GM19438 (cell line): ENCODE measurements at regions not wholly inside any gene's neighbourhood (a gene's known extent, or its start where the extent isn't known, plus 50 kb on each side); places are given as distances from the start of the nearest gene placed in this dataset.
"Not testable (repeated sequence)": the region's sequence is repeated elsewhere in the genome, so short reads cannot be mapped to it uniquely, and the experiment has no call there.

ENCODE experiments used
- ATAC-seq: cut with Tn5 transposase; IDR thresholded peaks from one replicate; pipeline ENCODE4 v1.9.1; 2021; ENCODE audit warnings: low read depth; ENCODE audit not compliant: unreplicated experiment

DNA sequence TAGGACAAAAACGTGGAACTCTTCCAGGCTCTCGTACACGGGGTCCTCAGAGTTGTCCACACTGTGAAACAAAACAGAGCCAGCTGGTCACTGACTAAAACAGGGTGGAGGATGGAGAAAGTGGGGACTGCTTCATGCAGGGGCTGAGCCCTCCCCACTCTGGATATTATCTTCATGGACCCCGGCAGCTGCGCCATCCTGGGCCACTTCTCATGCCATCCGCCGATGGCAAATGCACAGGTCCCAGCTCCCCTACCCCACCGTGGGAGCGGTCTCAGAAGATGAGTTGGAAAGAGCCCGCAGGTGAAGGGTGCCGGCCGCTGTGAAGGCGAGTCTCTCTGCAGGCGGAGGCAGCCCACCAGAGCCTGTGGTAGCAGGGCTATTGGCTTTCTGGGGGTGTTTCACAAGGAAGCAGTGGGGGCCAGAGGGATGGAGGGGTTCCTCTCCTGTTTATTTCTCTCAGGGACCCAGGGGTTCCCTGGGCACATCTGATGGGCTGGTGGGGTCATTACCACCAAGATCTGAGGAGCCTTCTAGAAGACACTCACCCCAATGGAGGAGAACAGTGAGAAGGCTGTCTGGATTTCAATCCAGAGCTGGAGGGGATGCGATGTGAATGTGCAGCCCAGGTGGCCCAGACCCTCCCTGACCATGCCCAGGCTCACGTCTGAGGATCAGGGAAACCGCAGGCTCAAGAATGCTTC lies 177.3 kb downstream of the KLF13 start:
- no peak for ATAC-seq

DNA sequence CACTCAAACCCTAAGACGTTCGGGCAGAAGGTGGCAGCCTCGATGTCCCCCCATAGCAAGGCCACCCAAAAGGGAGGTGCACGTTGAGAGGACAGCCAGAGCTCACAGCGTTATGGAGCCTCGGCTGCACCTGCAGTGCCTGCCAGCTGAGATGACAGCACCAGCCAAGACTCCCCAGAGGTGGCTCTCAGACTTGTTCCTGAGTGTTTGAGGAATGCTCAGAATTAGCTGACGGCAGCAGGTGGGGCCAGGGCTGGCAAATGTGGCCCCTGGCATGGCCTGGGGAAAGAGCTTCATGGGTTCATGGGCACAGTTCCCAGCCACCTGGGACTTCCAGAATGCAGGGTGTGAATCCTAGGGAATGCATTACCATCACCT lies 177.8 kb downstream of the KLF13 start:
- no peak for ATAC-seq

DNA sequence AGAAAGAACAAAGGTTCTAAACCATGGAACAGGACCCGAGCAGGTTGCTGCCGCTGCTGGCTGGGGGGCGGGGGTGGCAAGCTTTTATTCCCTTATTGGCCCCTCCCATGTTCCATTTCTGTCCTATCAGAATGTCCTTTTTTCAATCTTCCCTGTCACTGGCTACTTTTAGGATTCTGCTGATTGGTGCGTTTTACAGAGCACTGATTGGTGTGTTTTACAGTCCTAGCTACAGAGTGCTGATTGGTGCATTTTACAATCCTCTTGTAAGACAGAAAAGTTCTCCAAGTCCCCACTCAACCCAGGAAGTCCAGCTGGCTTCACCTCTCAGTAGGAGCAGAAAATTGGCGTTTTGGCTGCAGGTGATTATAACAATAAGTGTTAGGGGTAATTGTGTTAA lies 180.9 kb downstream of the KLF13 start:
- ATAC-seq = not testable (repeated sequence)

DNA sequence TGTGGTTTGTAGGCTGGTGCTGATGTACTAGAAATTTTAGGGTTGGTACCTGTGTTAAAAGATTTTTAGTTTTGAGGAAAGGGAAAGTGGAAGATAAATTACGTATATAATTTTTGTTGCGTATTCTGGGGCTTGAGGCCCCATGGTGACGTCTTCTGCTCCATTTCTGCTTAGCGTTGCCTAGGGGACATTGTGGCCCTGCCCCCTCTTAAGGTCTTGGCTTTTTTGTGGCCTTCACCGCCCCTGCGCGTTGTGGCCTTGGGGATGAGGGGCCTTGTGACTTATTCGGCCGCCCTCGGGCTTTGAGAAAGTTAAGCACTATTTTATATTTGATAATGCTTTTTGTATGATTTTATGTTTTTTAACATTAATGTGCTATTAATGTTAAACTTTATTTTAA lies 182.0 kb downstream of the KLF13 start:
- no peak for ATAC-seq

DNA sequence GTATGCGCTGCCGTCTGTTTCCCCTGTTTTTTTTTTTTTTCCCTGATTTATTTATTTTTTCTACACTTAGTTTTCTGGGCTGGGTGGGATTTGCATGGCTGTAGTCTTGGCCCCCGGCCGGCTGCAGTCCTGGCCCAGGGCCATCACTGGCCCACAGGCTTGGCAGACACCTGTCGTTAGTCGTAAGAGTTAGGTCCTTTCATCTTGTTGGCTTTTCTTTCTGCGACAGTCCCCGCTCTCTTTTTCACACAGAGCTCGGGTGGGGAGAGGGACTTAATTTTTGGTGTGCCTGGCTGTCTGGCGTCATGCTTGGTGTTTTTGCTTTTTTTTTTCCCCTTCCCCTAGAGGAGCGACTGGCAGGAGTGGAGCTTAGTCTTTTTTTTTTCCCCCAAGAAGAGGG lies 183.4 kb downstream of the KLF13 start:
- no peak for ATAC-seq

DNA sequence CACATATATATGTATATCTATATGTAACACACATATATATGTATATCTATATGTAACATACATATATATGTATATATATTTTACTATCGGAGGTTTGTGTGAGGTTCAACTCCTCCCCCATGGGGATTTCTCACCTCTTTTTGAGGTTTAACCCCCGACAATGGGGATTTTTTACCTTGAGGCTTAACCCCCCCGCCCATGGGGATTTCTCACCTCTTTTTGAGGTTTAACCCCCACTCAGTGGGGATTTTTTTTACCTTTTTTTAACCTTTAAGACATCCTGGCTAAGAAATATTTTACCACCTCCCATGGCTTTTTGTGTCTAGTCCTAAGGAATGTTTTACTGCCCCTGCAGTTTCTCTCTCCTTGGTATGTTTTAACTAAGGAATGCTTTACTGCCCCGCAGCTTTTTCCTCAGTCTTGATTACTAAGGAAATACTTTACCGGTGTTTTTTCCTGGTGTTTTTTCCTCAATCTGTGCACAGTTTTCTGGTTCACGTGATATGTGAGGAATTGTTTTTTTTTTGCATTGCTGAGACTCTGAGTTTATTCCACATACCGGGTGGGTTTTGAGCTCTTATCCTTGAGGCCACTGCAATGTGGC lies 185.2 kb downstream of the KLF13 start:
- ATAC-seq = no peak

DNA sequence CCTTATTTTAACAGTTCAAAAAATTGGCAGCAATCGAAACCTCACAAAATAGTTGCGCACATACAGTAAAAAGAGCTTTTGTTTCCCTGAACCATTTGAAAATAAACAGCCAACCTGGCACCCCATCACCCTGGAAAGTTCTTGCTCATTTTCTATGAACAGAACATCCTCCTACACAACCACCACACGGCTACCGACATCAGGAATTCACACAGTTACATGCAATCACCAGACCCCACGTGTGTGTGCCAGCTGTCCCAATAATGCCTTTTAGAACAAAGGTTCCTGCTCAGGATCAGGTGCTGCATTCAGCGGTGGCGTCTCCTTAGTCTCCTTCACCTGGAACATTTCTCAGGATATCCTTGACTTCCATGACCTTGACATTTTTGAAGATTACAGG lies 186.5 kb downstream of the KLF13 start:
- ATAC-seq = no peak

DNA sequence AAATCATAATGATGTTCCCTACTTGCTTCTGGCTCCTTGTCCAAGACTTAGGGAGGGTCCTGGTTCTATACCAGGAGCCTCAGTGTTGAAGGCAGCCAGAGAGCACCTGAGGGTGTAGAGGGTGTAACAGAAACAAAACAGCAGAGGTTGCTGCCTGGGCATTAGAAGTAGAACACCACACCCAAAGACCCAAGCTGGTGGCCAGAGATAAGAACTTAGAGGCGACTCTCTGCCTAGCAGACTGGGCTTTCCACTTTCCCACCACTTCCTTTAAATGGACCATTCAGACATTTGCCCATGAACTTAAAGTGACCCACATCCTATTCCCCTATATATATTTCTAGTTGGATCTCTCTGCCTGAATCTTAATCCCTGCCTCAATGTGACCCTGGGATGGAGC lies 189.8 kb downstream of the KLF13 start:
- no peak for ATAC-seq

DNA sequence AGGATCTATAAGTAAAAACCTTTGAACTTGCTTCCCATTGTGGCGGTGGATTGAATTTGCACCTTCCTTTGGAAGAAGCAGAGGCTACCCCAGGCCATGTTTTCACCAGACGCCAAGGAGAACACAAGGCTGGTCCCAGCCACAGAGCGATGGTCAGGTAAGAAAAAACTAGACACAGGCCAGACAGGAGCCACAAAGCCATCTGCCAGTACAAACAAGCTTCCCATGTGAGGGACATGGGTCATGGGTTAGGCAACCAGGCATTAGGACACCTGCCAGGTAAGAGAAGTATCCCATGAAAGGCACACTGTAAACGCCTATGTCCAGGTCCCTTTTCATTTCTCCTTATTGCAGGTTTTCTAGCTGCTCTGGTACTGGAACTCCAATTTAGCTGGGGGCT lies 190.2 kb downstream of the KLF13 start:
- no peak for ATAC-seq

DNA sequence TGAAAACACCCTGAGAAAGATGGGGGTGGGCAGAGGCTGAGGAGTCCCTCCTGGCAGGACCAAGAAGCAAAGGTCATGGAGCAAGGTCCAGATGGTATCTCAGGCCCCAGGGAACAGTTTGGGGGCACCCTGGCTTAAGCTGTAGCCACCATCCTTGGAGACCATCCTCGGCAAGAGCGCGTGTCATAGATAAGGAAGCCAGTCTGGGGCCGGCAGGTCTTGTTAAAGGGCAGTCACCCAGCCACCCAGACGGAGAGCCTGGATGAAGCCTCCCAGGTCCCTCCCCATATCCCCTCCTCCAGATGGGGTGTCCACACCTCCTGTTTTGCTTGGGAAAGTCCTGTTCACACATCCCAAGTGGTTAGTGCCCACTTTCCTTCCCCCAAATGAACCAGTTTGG lies 191.1 kb downstream of the KLF13 start:
- ATAC-seq = no peak

DNA sequence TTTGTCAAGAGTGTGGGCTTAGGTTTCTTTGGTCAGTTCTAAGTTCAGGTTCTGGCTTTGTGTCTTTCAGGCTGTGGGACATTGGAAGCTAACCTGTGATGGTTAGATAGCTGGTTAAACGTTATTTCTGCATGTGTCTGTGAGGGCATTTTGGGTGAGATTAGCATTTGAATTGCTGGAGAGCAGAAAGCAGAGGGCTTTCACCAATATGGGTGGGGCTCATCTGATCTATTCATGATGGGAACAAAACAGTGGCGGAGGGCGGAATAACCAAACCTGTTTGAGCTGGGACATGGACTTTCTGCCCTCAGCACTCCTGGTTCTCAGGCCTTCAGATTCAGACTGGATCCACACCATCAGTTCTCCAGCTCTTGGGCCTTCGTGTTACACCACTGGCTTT lies 195.4 kb downstream of the KLF13 start:
- no peak for ATAC-seq

DNA sequence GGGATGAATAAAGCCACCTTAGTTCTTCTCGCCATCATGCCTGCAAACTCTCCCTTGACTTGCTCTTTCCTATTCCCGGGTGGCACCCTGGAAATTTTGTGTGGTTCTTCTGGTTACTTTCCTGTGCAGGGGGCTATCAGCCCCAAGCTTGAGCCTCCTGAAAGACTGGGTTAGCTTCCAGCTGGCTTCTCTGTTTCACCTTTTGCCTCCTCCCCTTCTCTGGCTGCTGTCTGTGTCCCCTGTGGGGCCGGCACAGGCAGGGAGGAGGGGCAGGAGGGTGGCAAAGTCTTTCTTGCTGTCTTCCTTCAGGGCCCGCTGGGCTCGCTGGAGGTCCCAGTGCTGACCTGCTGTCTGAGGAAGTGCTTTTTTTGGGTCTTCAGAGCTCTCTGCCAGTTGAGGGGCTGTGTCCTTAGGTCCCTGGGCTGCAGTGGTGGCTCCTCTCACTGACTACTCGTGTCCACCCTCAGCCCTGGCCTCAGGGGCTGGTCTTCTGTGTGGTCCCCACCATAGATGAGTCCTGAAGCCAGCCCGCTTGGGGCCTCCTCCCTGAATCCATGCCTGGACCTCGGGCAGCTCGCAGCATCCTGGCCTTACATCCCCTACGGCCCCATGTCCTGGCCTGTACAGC lies 196.5 kb downstream of the KLF13 start:
- ATAC-seq = no peak

DNA sequence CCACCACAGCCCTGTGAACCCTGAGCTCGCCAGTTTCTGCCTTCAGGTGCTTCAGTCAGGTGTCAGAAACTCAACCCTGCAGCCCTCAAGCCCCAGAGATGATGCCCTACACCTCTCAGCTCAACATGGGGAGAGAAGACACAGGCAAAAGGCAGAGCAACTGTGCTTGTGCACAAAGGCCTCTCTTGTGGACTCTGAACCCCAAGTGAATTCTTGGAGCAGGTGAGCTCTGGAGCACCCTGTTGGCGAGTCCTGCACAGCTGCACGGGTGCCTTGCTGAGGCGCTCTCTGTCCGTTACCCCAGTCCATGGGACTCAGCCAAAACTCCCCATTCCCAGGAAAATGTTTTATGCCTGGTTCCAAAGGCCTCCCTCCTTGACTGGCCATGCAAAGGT lies 197.0 kb downstream of the KLF13 start:
- ATAC-seq = no peak

DNA sequence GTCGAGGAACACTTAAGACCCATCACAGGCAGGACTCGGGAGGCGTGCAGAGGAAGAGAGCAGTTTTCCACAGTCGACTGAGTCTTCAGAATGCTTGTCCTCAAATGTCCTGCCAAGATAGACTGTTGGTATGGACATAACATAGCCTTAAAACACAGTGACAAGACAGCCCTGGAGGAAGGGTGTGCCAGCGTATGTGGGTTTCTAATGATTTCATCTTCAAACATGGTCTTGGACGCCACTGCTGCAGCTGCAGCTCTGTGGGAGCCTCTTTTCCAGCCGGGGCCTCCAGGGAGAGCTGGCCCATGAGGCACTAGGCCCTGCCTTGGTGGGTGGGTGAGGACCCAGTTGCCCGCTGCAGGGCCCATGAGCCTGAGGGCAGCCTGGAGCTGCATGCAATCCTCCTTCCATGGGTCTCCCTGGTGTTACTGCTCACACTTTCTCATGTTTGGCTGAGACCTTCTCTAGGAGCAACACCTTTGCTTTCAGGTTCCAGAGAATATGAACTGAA lies 198.6 kb downstream of the KLF13 start:
- no peak for ATAC-seq

DNA sequence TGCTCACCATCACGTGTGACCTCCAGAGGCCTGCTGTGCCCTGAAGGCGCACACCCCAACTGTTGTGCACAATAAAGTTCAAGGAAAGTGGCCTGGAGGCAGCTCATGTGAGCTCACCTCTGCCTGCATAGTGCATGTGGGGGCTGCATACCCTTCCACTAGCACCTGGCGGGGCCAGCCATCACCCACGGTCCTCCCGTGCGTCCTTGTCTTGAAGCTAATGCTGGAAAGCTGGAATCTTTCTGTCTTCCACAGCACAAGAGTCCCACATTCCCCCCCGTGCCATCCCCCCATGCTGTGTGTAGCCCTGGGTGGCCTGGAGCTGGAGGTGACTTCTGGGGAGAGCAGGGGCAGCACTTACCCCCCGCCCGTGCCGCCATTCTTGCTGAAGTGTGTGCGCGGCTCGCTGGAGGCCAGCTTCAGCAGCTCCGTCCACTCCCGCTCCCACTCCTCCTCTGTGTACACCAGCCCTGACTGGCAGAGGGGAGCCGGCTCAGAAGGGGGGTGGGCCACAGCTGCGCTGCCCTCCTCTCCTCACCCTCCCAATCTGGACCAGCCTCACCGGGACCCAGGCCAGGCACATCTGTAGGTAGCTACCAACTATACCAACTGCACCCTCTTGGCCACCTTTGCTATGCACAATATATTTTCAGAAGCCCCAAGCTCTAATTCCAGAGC lies 199.5 kb downstream of the KLF13 start:
- ATAC-seq = no peak

DNA sequence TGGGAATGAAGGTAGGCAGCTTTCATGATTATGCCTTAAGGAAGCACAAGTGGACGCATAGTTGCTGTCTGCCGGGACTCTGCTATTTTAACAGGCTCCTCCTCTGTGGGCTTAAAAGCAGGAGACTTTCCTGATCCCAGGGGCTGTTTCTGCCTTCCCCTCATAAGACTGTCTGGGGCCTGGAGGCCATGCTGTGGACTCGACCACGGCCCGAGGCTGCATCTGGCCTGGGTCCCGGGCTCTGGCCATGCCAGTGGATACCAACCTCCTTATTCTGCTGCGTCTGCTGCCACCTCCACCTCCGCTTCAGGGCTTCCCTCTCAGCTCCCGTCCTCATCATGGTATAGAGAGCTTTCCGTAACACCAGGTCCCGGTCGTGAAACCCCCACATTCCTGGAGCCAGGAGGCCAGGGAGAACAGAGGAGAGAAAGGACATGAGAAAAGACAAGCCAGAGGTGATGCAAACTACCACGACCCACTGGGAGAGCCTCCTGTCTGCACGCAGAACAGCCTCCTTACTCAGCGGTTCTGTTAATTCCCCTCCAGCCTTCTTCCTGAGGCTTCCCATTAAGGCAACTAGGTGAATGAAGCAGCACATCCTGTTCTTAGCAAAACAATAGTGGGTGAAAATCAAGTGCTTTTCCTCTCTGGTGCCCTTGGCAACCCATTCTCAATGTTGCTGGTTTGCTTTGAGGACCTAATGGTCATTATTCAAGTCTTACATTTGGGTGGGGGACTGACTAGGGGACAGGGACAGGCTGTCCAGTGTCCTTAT lies 200.5 kb downstream of the KLF13 start:
- ATAC-seq = no peak

DNA sequence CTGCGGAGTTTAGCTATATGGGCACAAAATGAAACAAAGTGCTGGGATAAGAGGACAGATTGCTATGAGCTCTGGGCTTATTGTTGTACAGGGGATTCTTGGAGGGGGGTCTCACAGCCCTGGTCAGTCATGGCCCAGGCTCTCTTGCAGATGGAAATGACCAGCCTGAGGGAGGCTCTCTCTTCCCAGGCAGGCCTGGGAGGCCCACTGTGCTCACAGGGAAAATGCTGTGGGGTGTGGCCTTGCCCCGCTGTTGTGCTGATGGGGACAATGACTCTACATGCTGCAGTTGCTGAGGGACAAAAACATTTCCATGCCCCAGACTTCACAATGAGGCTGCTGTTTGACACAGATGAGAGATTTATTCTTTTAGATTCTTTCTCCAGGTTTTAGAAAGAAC lies 202.2 kb downstream of the KLF13 start:
- ATAC-seq = no peak

DNA sequence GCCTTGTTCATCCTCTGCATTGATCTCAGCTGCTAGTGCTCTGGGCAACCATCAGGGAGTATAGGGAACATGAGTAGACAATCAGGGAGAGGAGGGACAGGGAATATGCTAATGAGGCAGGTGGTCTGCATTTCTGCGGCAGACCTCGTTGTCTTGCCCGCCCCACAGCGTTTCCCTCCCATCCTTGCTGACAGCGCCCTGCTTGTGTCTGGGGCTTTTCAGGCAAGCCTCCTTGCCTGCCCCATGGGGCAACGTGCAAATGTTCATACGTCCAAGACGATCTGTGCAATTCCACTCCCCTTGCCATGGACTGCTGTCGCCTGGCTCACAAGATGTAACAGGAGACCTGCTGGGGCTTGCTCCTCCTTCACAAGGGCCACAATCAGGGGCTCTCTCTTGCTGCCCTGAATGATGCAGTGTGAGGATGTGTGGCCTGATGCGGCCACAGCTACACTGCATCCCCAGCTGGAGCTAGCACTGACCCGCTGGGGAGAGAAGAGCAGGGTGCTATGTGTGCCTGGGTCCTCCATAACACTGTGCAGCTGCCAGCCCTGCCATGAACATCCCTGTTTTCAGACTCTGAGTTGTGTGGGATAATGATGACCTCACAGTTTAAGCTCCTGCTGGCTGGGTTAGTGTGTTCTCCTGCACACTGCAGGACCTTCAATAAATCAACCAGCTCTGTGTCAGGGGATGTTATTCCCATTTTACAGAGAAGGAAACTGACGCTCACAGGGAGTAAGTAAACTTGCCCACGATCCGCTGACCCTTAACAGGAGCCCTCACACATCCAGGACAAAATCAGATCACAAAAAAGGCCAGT lies 211.3 kb downstream of the KLF13 start:
- ATAC-seq = no peak

DNA sequence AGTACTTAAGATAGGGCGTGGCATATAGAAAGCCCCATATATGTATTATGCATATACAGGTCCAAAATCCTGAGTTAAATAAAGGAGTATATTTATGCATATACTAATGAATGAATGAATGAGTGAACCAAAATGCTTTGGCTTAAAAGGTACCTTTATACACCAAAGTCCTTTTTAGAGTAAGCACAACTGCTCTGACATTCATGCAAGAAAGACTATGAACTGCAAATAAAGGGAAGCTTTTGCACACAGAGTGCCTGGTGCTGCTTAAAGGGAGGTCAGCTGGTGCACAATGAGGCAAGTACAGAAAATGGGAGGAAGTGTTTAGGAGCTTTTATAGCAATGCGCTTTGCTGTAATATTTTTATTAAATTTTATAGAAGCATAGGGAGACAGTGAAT lies 214.0 kb downstream of the KLF13 start:
- ATAC-seq = no peak

DNA sequence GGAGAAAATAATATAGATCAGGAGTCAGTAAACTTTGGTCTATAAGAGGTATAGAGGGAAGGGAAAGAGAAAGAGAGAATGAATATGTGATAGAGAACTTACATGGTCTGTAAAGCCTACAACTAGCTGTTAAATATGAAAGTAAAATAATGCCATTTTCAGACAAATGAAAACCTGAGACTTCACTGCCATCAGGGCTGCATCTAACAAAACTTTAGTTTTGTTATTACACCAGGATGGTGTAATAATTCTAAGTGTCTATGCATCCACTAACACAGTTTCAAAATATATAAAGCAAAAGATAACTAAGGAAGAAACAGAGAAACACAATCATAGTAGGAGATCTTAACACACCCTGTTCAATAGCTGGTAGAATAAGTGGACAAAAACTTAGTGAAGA lies 217.7 kb downstream of the KLF13 start:
- ATAC-seq = no peak
